Ishikawa (cell line): ENCODE measurements at regions not wholly inside any gene's neighbourhood (a gene's known extent, or its start where the extent isn't known, plus 50 kb on each side); places are given as distances from the start of the nearest gene placed in this dataset.

Source experiments
- CREB1 ChIP-seq: IDR thresholded peaks from 2 replicates; pipeline ENCODE4 v1.6.1; 2012; ENCODE audit warnings: low read depth
- EGR1 ChIP-seq: IDR thresholded peaks from 2 replicates; pipeline ENCODE4 v1.6.1; 2012
- TCF12 ChIP-seq: IDR thresholded peaks from 2 replicates; pipeline ENCODE4 v1.6.1; 2012; ENCODE audit warnings: low read depth
- YY1 ChIP-seq: IDR thresholded peaks from 2 replicates; pipeline ENCODE4 v1.6.1; 2012; ENCODE audit warnings: low read depth
- TF ChIP-seq, protein P1 (sequence below): IDR thresholded peaks from 2 replicates; pipeline ENCODE4 v1.6.1; 2012; ENCODE audit warnings: low read depth, mild to moderate bottlenecking
- TF ChIP-seq, protein P2 (sequence below): IDR thresholded peaks from 2 replicates; pipeline ENCODE4 v1.6.1; 2012

GRCh38 chr3:106485802-106486201 is 617.0 kb upstream of the CBLB start:
- TF ChIP-seq, protein P1, sequence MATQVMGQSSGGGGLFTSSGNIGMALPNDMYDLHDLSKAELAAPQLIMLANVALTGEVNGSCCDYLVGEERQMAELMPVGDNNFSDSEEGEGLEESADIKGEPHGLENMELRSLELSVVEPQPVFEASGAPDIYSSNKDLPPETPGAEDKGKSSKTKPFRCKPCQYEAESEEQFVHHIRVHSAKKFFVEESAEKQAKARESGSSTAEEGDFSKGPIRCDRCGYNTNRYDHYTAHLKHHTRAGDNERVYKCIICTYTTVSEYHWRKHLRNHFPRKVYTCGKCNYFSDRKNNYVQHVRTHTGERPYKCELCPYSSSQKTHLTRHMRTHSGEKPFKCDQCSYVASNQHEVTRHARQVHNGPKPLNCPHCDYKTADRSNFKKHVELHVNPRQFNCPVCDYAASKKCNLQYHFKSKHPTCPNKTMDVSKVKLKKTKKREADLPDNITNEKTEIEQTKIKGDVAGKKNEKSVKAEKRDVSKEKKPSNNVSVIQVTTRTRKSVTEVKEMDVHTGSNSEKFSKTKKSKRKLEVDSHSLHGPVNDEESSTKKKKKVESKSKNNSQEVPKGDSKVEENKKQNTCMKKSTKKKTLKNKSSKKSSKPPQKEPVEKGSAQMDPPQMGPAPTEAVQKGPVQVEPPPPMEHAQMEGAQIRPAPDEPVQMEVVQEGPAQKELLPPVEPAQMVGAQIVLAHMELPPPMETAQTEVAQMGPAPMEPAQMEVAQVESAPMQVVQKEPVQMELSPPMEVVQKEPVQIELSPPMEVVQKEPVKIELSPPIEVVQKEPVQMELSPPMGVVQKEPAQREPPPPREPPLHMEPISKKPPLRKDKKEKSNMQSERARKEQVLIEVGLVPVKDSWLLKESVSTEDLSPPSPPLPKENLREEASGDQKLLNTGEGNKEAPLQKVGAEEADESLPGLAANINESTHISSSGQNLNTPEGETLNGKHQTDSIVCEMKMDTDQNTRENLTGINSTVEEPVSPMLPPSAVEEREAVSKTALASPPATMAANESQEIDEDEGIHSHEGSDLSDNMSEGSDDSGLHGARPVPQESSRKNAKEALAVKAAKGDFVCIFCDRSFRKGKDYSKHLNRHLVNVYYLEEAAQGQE = no peak
- TF ChIP-seq CREB1 = no peak
- TF ChIP-seq YY1 = no peak
- TF ChIP-seq, protein P2, sequence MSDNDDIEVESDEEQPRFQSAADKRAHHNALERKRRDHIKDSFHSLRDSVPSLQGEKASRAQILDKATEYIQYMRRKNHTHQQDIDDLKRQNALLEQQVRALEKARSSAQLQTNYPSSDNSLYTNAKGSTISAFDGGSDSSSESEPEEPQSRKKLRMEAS = no peak
- TF ChIP-seq TCF12 = no peak
- TF ChIP-seq EGR1 = no peak
